IMR-90 (cell line): ENCODE measurements at regions not wholly inside any gene's neighbourhood (a gene's known extent, or its start where the extent isn't known, plus 50 kb on each side); places are given as distances from the start of the nearest gene placed in this dataset.

Experiments used
- ATAC-seq: fragments of 200-7000 bp; cut with Tn5 transposase; 2 replicates; pipeline ENCODE4 v1.9.1; 2020; ENCODE audit warnings: low read depth, mild to moderate bottlenecking, moderate library complexity
- BruUV-seq: library from RNA; stranded (reverse); fragments of 400-500 nt; replicated peaks from 2 replicates; lab custom pipeline; 2021; lab: Mats Ljungman, UMichigan
- CTCF ChIA-PET: fragments of 300-600 bp; formaldehyde crosslinking; extraction: SDS; loops from one replicate; lab custom pipeline; 2021; ENCODE audit warnings: antibody characterized with exemption; lab: Yijun Ruan, JAX
- POLR2A ChIA-PET: fragments of 300-600 bp; sonication (Branson Sonifier 250); formaldehyde crosslinking; loops from one replicate; lab custom pipeline; 2022; ENCODE audit warnings: antibody characterized with exemption; ENCODE audit not compliant: unreplicated experiment; lab: Charles Lee
- DNase-seq: peaks from one replicate; pipeline ENCODE4 v3.0.0; 2013
- H2AFZ ChIP-seq: replicated peaks from 2 replicates; pipeline ENCODE3; 2013; ENCODE audit warnings: low read length, mild to moderate bottlenecking; ENCODE audit not compliant: poor library complexity
- H2AK5ac ChIP-seq: 2 replicates; pipeline ENCODE4 v1.6.1; 2013; ENCODE audit warnings: low read depth, low read length, inconsistent platforms
- H2AK9ac ChIP-seq: replicated peaks from 2 replicates; pipeline ENCODE3; 2013; ENCODE audit warnings: mild to moderate bottlenecking, low read depth, low read length, moderate library complexity; ENCODE audit not compliant: poor library complexity
- H2BK120ac ChIP-seq: 2 replicates; pipeline ENCODE4 v1.6.1; 2013; ENCODE audit warnings: low read depth, low read length, inconsistent platforms
- H2BK15ac ChIP-seq: 3 replicates; pipeline ENCODE4 v1.6.1; 2013; ENCODE audit warnings: low read depth, low read length, inconsistent platforms
- H2BK20ac ChIP-seq: 2 replicates; pipeline ENCODE4 v1.6.1; 2013; ENCODE audit warnings: low read depth, mild to moderate bottlenecking, inconsistent platforms, low read length, moderate library complexity
- H2BK5ac ChIP-seq: 2 replicates; pipeline ENCODE4 v1.6.1; 2013; ENCODE audit warnings: mild to moderate bottlenecking, low read depth, low read length, inconsistent platforms; ENCODE audit not compliant: poor library complexity, severe bottlenecking
- H3K14ac ChIP-seq: replicated peaks from 2 replicates; pipeline ENCODE4 v1.6.1; 2013; ENCODE audit warnings: low read depth, low read length, inconsistent platforms
- H3K18ac ChIP-seq: 2 replicates; pipeline ENCODE4 v1.6.1; 2013; ENCODE audit warnings: low read depth, low read length, control low read depth
- H3K23ac ChIP-seq: 2 replicates; pipeline ENCODE4 v1.6.1; 2013; ENCODE audit warnings: low read depth, low read length, inconsistent platforms
- H3K27ac ChIP-seq: 2 replicates; pipeline ENCODE4 v1.5.1; 2013; ENCODE audit warnings: mild to moderate bottlenecking, control low read depth, low read length; ENCODE audit not compliant: insufficient read depth
- H3K27me3 ChIP-seq: 2 replicates; pipeline ENCODE4 v1.6.1; 2013; ENCODE audit warnings: low read length; ENCODE audit not compliant: control insufficient read depth, insufficient read depth
- H3K36me3 ChIP-seq: 2 replicates; pipeline ENCODE4 v1.6.1; 2013; ENCODE audit warnings: low read length, mixed read lengths; ENCODE audit not compliant: control insufficient read depth, insufficient read depth
- H3K4ac ChIP-seq: 2 replicates; pipeline ENCODE4 v1.6.1; 2013; ENCODE audit warnings: low read depth, low read length, inconsistent platforms
- H3K4me1 ChIP-seq: 2 replicates; pipeline ENCODE4 v1.6.1; 2013; ENCODE audit warnings: low read length, mixed read lengths; ENCODE audit not compliant: control insufficient read depth, insufficient read depth
- H3K4me2 ChIP-seq: 2 replicates; pipeline ENCODE4 v1.6.1; 2013; ENCODE audit warnings: low read depth, mild to moderate bottlenecking, control low read depth, low read length, moderate library complexity
- H3K4me3 ChIP-seq: 2 replicates; pipeline ENCODE4 v1.5.1; 2013; ENCODE audit warnings: low read depth, mild to moderate bottlenecking, control low read depth, low read length, moderate library complexity; ENCODE audit not compliant: insufficient read depth
- H3K56ac ChIP-seq: 2 replicates; pipeline ENCODE4 v1.6.1; 2013; ENCODE audit warnings: low read length, inconsistent platforms; ENCODE audit not compliant: insufficient read depth; ENCODE audit errors: extremely low read depth
- H3K79me1 ChIP-seq, 2 experiments: 2 replicates each; pipeline ENCODE4 v1.6.1; 2013; ENCODE audit warnings: low read length in 2 of 2, inconsistent platforms in 1 of 2, low read depth in 1 of 2
- H3K9ac ChIP-seq: 2 replicates; pipeline ENCODE4 v1.6.1; 2013; ENCODE audit warnings: low read depth, low read length, control low read depth
- H3K9me1 ChIP-seq: 2 replicates; pipeline ENCODE4 v1.6.1; 2013; ENCODE audit warnings: low read length, inconsistent platforms; ENCODE audit not compliant: insufficient read depth
- H3K9me3 ChIP-seq: 2 replicates; pipeline ENCODE4 v1.6.1; 2013; ENCODE audit warnings: low read length; ENCODE audit not compliant: control insufficient read depth, insufficient read depth
- H4K20me1 ChIP-seq: 2 replicates; pipeline ENCODE4 v1.6.1; 2013; ENCODE audit warnings: low read length, inconsistent platforms; ENCODE audit not compliant: insufficient read depth
- H4K5ac ChIP-seq: 2 replicates; pipeline ENCODE4 v1.6.1; 2013; ENCODE audit warnings: mild to moderate bottlenecking, low read depth, low read length, control low read depth
- H4K8ac ChIP-seq, 2 experiments: 2 replicates each; pipeline ENCODE4 v1.6.1; 2013; ENCODE audit warnings: low read depth in 2 of 2, low read length in 2 of 2, control low read depth in 1 of 2, inconsistent platforms in 1 of 2
- H4K91ac ChIP-seq: 2 replicates; pipeline ENCODE4 v1.6.1; 2013; ENCODE audit warnings: low read depth, low read length, inconsistent platforms; ENCODE audit not compliant: insufficient read depth
- CTCF ChIP-seq: conservative IDR thresholded peaks from 2 replicates; pipeline ENCODE4 v1.5.1; 2012; ENCODE audit warnings: mild to moderate bottlenecking, low read depth, low read length, improper control_type of control experiment
- ELK1 ChIP-seq: fragments of 150-350 bp; IDR thresholded peaks from 2 replicates; pipeline ENCODE4 v1.6.1; 2016; ENCODE audit warnings: low read depth, mild to moderate bottlenecking, low read length, moderate library complexity, borderline replicate concordance
- FOS ChIP-seq: fragments of 150-350 bp; IDR thresholded peaks from 2 replicates; pipeline ENCODE4 v1.6.1; 2016; ENCODE audit warnings: low read depth, low read length
- MAFK ChIP-seq: IDR thresholded peaks from 2 replicates; pipeline ENCODE4 v1.6.1; 2012; ENCODE audit warnings: low read depth, low read length, improper control_type of control experiment
- NFE2L2 ChIP-seq: fragments of 150-350 bp; IDR thresholded peaks from 2 replicates; pipeline ENCODE4 v1.6.1; 2016; ENCODE audit warnings: low read depth, mild to moderate bottlenecking, low read length
- RAD21 ChIP-seq: IDR thresholded peaks from 2 replicates; pipeline ENCODE4 v1.6.1; 2012; ENCODE audit warnings: low read length, improper control_type of control experiment
- SMC3 ChIP-seq: fragments of 150-350 bp; IDR thresholded peaks from 2 replicates; pipeline ENCODE4 v1.6.1; 2016; ENCODE audit warnings: low read depth, mild to moderate bottlenecking, antibody characterized with exemption, low read length, moderate library complexity
- USF2 ChIP-seq: fragments of 150-350 bp; IDR thresholded peaks from 2 replicates; pipeline ENCODE4 v1.6.1; 2017; ENCODE audit warnings: mild to moderate bottlenecking, antibody characterized with exemption, low read length, low read depth
- WGBS, 2 experiments: methylation state at CpG; one replicate each; pipeline versions ENCODE4 v1.1.5 to v1.1.7; 2013; ENCODE audit warnings: missing lambda C conversion rate in 2 of 2; ENCODE audit not compliant: insufficient read length in 1 of 2; ENCODE audit errors: extremely low coverage in 2 of 2; 5-methylcytosine and 5-hydroxymethylcytosine counted together
- dilution Hi-C: fragments of 300-500 bp; cut with HindIII; formaldehyde crosslinking; loops from one replicate; pipeline ENCODE4 v1.14.3; 2018; ENCODE audit warnings: low sequenced_read_pairs; ENCODE audit not compliant: unreplicated experiment
- in situ Hi-C: fragments of 300-500 bp; cut with MboI; formaldehyde crosslinking; loops from 3 replicates; pipeline ENCODE4 v1.14.3; 2019; ENCODE audit warnings: low sequenced_read_pairs, inconsistent platforms, mixed read lengths
- intact Hi-C: fragments of 100-400 bp; cut with micrococcal nuclease; formaldehyde crosslinking; loops from 2 replicates; pipeline ENCODE4 v1.10.0; 2022

GRCh38 chr20:12241065-12241464, 323.4 kb downstream of the BTBD3 start:
- dilution Hi-C loops: no loop called here
- H3K4me2 ChIP-seq: no peak overlapping the region
- H3K27me3 ChIP-seq: no peaks in the 10 kb centered on the region
- no peak overlapping the region for H3K23ac ChIP-seq
- no peak overlapping the region for H4K91ac ChIP-seq
- H2AK5ac ChIP-seq: no peak overlapping the region
- no peak overlapping the region for H3K14ac ChIP-seq
- no peaks in the 10 kb centered on the region for H3K4me1 ChIP-seq
- H2BK5ac ChIP-seq: no peak overlapping the region
- intact Hi-C loops: no loop called here
- H3K4ac ChIP-seq: no peak overlapping the region
- H4K8ac ChIP-seq: no peak overlapping the region
- no CpG with 5 or more reads among the region's 3 CpGs for WGBS, 2 experiments
- no peak overlapping the region for H3K56ac ChIP-seq
- no peak overlapping the region for H3K4me3 ChIP-seq
- H2BK120ac ChIP-seq: no peak overlapping the region
- no peak overlapping the region for H2BK15ac ChIP-seq
- no peak overlapping the region for H4K5ac ChIP-seq
- H3K27ac ChIP-seq: no peak overlapping the region
- no peak overlapping the region for H3K18ac ChIP-seq
- TF ChIP-seq RAD21: no peak
- no peak for TF ChIP-seq MAFK
- no peak for TF ChIP-seq USF2
- no peak for TF ChIP-seq NFE2L2
- no peak for TF ChIP-seq CTCF
- TF ChIP-seq FOS: no peak
- TF ChIP-seq SMC3: no peak
- no peak for TF ChIP-seq ELK1
- H3K9me1 ChIP-seq: no peaks in the 10 kb centered on the region
- in situ Hi-C loops: no loop called here
- no peaks in the 10 kb centered on the region for H3K9me3 ChIP-seq
- CTCF ChIA-PET: no interaction called here
- no TSS peak for BruUV-seq
- no peak overlapping the region for H2BK20ac ChIP-seq
- DNase-seq: no peak
- no peak overlapping the region for H2AFZ ChIP-seq
- H3K9ac ChIP-seq: no peak overlapping the region
- POLR2A ChIA-PET: no interaction called here
- no peaks in the 10 kb centered on the region for H3K36me3 ChIP-seq
- H4K20me1 ChIP-seq: no peaks in the 10 kb centered on the region
- no peak for ATAC-seq
- H2AK9ac ChIP-seq: no peak overlapping the region
- H3K79me1 ChIP-seq: no peaks in the 10 kb centered on the region
